DND-41 (cell line): ENCODE measurements at regions not wholly inside any gene's neighbourhood (a gene's known extent, or its start where the extent isn't known, plus 50 kb on each side); places are given as distances from the start of the nearest gene placed in this dataset.

Experiments used
- ATAC-seq: fragments of 200-7000 bp; cut with Tn5 transposase; 3 replicates; pipeline ENCODE4 v1.9.1; 2021; ENCODE audit warnings: low read depth; ENCODE audit not compliant: insufficient read depth
- DNase-seq: peaks from one replicate; pipeline ENCODE4 v3.0.0-alpha.2; 2020
- H2AFZ ChIP-seq: 2 replicates; pipeline ENCODE4 v1.6.0; 2012; ENCODE audit warnings: low read depth, low read length
- H3K27ac ChIP-seq: 2 replicates; pipeline ENCODE4 v1.5.1; 2012; ENCODE audit warnings: low read length, inconsistent platforms
- H3K27me3 ChIP-seq: fragments of 200-600 bp; sonication (generic); 2 replicates; pipeline ENCODE4 v1.6.0; 2012; ENCODE audit warnings: low read length, mild to moderate bottlenecking, inconsistent platforms; ENCODE audit not compliant: insufficient read depth, poor library complexity
- H3K36me3 ChIP-seq: 2 replicates; pipeline ENCODE4 v1.5.1; 2012; ENCODE audit warnings: low read length, inconsistent platforms; ENCODE audit not compliant: insufficient read depth
- H3K4me1 ChIP-seq: 2 replicates; pipeline ENCODE4 v1.5.1; 2012; ENCODE audit warnings: mild to moderate bottlenecking, low read length; ENCODE audit not compliant: insufficient read depth
- H3K4me2 ChIP-seq: 2 replicates; pipeline ENCODE4 v1.6.0; 2012; ENCODE audit warnings: mild to moderate bottlenecking, moderate library complexity, low read length, inconsistent platforms; ENCODE audit not compliant: insufficient read depth
- H3K4me3 ChIP-seq, 2 experiments: fragments of 200-600 bp in 1 of 2; shearing (Covaris generic) in 1 of 2; 2 replicates each; pipeline ENCODE4 v1.5.1; 2012 to 2016; ENCODE audit warnings: inconsistent platforms in 2 of 2, low read length in 2 of 2, mild to moderate bottlenecking in 2 of 2, low read depth in 1 of 2, moderate library complexity in 1 of 2
- H3K79me2 ChIP-seq: 2 replicates; pipeline ENCODE4 v1.6.0; 2012; ENCODE audit warnings: low read length, inconsistent platforms; ENCODE audit not compliant: insufficient read depth
- H3K9ac ChIP-seq: 2 replicates; pipeline ENCODE4 v1.6.0; 2012; ENCODE audit warnings: low read depth, mild to moderate bottlenecking, inconsistent platforms, low read length, moderate library complexity
- H3K9me3 ChIP-seq: 2 replicates; pipeline ENCODE4 v1.5.1; 2012; ENCODE audit warnings: low read length, moderate library complexity, mild to moderate bottlenecking, inconsistent platforms; ENCODE audit not compliant: insufficient read depth, severe bottlenecking
- H4K20me1 ChIP-seq: 2 replicates; pipeline ENCODE4 v1.6.0; 2012; ENCODE audit warnings: low read length; ENCODE audit not compliant: insufficient read depth
- CTCF ChIP-seq: IDR thresholded peaks from 2 replicates; pipeline ENCODE4 v1.5.1; 2012; ENCODE audit warnings: borderline replicate concordance, low read length, moderate library complexity, mild to moderate bottlenecking; ENCODE audit not compliant: poor library complexity, severe bottlenecking; ENCODE audit errors: extremely low read depth
- EZH2 ChIP-seq: IDR thresholded peaks from 3 replicates; pipeline ENCODE4 v1.6.1; 2012; ENCODE audit warnings: borderline replicate concordance, low read depth, mild to moderate bottlenecking, moderate library complexity, low read length, inconsistent platforms; ENCODE audit not compliant: severe bottlenecking

- H3K4me3 ChIP-seq: no peak overlapping the region
- no peaks in the 10 kb centered on the region for H3K36me3 ChIP-seq
- no peaks in the 10 kb centered on the region for H3K27me3 ChIP-seq
- no peaks in the 10 kb centered on the region for H3K9me3 ChIP-seq
- no peaks in the 10 kb centered on the region for H3K4me1 ChIP-seq
- H3K4me2 ChIP-seq: no peak overlapping the region
- no peak overlapping the region for H3K27ac ChIP-seq
- H3K9ac ChIP-seq: no peak overlapping the region
- no peak overlapping the region for H2AFZ ChIP-seq
- no peak for TF ChIP-seq EZH2
- H4K20me1 ChIP-seq: no peaks in the 10 kb centered on the region
- ATAC-seq (no peak), DNase-seq (no peak)
- H3K79me2 ChIP-seq: no peaks in the 10 kb centered on the region
Measured at GRCh38 chr17:70503449-70503848, 334.1 kb downstream of the KCNJ2 start.

- Histone ChIP-seq H4K20me1 (no peaks in the 10 kb centered on the region), H3K4me3 (no peak overlapping the region), H2AFZ (no peak overlapping the region), H3K4me1 (no peaks in the 10 kb centered on the region), H3K9me3 (no peaks in the 10 kb centered on the region), H3K9ac (no peak overlapping the region), H3K4me2 (no peak overlapping the region), H3K36me3 (no peaks in the 10 kb centered on the region), H3K27me3 (no peaks in the 10 kb centered on the region), H3K27ac (no peak overlapping the region), H3K79me2 (no peaks in the 10 kb centered on the region)
- no peak for DNase-seq
- no peak for TF ChIP-seq CTCF
- no peak for TF ChIP-seq EZH2
- ATAC-seq: no peak
Measured at GRCh38 chr17:70510288-70510687, 341.0 kb downstream of the KCNJ2 start.

GRCh38 chr17:70517816-70518215 is 348.5 kb downstream of the KCNJ2 start:
- no peak overlapping the region for H3K9ac ChIP-seq
- H3K4me2 ChIP-seq: no peak overlapping the region
- DNase-seq: no peak
- no peaks in the 10 kb centered on the region for H3K27me3 ChIP-seq
- no peak overlapping the region for H3K4me3 ChIP-seq
- no peak overlapping the region for H2AFZ ChIP-seq
- no peaks in the 10 kb centered on the region for H3K36me3 ChIP-seq
- TF ChIP-seq EZH2: no peak
- no peak for TF ChIP-seq CTCF
- no peaks in the 10 kb centered on the region for H4K20me1 ChIP-seq
- no peak for ATAC-seq
- no peaks in the 10 kb centered on the region for H3K4me1 ChIP-seq
- no peak overlapping the region for H3K27ac ChIP-seq
- no peaks in the 10 kb centered on the region for H3K79me2 ChIP-seq
- H3K9me3 ChIP-seq: no peaks in the 10 kb centered on the region

- TF ChIP-seq EZH2 (no peak), CTCF (no peak)
- no peak for DNase-seq
- Histone ChIP-seq H3K27me3 (no peaks in the 10 kb centered on the region), H4K20me1 (no peaks in the 10 kb centered on the region), H3K27ac (no peak overlapping the region), H2AFZ (no peak overlapping the region), H3K79me2 (no peaks in the 10 kb centered on the region), H3K4me1 (no peaks in the 10 kb centered on the region), H3K4me3 (no peak overlapping the region), H3K36me3 (no peaks in the 10 kb centered on the region), H3K9ac (no peak overlapping the region), H3K4me2 (no peak overlapping the region), H3K9me3 (no peaks in the 10 kb centered on the region)
- no peak for ATAC-seq
Measured at GRCh38 chr17:70519300-70519699, 350.0 kb downstream of the KCNJ2 start.
